ENCODE measurements at regions not wholly inside any gene's neighbourhood (a gene's known extent, or its start where the extent isn't known, plus 50 kb on each side); places are given as distances from the start of the nearest gene placed in this dataset.

DNA sequence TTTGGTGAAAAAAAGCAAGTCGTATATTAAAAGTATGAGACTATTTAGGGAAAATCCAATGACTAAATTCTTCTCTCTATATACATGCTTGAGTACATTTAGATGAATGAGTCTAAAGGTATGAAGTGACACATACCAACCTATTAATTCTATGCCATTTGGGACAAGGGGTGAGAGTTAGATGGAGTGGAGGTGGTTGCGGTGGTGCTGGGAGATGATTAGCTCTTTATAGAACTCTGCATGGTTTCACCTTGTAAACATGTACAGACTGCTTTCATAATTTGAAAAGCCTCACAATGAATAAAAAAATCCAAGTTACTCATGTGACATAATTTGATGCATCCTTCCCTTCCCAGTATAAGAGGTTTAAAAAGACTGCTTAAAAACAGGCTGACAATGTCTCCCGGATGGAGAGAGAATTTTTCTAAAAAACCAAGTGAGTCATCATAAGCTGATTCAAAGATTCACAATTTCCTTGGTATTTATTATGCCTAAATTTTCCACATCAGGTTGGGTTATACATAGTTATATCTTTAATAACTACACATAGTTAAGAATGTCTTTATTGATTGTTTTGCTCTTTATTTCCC is 572.8 kb downstream of the REEP3 start:
- Histone ChIP-seq H3K27ac (no peak overlapping the region), H3K9me3 (ENCODE audit: severe bottlenecking) (no peaks in the 10 kb centered on the region), H3K27me3 (ENCODE audit: insufficient read depth, low read depth, severe bottlenecking) (no peaks in the 10 kb centered on the region), H3K36me3 (no peaks in the 10 kb centered on the region), H3K4me3 (ENCODE audit: low read depth, low read length) (no peak overlapping the region)
- no peak for DNase-seq
- TF ChIP-seq, protein P1, sequence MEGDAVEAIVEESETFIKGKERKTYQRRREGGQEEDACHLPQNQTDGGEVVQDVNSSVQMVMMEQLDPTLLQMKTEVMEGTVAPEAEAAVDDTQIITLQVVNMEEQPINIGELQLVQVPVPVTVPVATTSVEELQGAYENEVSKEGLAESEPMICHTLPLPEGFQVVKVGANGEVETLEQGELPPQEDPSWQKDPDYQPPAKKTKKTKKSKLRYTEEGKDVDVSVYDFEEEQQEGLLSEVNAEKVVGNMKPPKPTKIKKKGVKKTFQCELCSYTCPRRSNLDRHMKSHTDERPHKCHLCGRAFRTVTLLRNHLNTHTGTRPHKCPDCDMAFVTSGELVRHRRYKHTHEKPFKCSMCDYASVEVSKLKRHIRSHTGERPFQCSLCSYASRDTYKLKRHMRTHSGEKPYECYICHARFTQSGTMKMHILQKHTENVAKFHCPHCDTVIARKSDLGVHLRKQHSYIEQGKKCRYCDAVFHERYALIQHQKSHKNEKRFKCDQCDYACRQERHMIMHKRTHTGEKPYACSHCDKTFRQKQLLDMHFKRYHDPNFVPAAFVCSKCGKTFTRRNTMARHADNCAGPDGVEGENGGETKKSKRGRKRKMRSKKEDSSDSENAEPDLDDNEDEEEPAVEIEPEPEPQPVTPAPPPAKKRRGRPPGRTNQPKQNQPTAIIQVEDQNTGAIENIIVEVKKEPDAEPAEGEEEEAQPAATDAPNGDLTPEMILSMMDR (IDR thresholded peaks at IDR 0.05; ENCODE audit: low read depth, low read length) = no peak

DNA sequence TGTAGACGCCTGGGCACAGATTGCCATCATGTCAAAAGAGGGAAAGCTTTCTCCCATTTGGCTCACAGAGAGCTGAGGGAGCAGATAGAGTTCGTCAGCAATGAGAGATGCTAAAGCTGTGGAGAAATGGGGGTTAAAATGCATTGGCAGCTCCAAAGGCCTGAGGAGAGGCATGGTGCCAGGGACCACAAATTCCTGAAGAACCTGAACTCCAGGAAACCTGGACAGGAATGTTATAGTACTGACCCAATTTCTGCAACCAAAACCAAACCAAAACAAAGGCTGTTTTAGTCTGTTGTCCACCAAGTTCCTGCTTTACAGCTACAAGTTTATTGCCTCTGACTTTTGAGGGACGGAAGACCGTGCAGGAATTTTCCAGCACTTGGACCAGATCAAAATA is 575.7 kb downstream of the REEP3 start:
- Histone ChIP-seq H3K36me3 (no peaks in the 10 kb centered on the region), H3K9me3 (ENCODE audit: severe bottlenecking) (no peaks in the 10 kb centered on the region), H3K27me3 (ENCODE audit: insufficient read depth, low read depth, severe bottlenecking) (no peaks in the 10 kb centered on the region), H3K27ac (no peak overlapping the region), H3K4me3 (ENCODE audit: low read depth, low read length) (no peak overlapping the region)
- TF ChIP-seq, protein P1 (IDR thresholded peaks at IDR 0.05; ENCODE audit: low read depth, low read length) = no peak
- no peak for DNase-seq

DNA sequence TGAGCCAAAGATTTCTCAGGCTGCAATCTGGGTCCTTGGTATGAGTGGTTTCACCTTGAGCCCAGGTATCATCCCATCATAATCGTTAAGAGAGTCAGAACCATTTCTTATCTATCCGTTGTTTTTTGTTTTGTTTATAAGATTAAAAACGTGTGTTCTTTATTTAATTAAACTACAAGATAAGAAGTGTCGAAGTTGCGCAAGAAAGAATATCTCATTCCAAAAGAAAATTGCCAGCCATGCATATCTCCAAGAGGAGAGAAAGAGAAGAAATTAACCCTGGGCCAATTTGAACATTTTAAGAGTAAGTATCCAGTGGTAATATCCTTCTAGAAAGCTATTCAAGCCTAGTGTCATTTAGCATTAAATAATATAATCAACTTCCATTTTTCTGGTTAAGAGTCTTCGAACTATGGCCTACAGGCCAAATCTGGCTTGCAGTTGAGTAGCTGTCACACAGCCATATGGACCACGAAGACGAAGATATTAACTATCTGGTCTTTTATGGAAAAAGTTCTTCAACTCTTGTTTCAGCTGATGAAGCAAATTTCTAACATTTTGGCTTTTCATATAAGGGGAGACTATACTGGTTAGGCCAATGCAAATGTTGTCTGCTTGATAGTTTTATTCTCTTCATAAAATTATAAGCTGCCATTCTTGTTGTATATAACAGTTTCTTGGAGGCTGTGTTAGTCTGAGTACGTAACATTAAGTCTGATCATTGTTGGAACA is 576.4 kb downstream of the REEP3 start:
- TF ChIP-seq, protein P1 (IDR thresholded peaks at IDR 0.05; ENCODE audit: low read depth, low read length) = no peak
- Histone ChIP-seq H3K9me3 (ENCODE audit: severe bottlenecking) (no peaks in the 10 kb centered on the region), H3K36me3 (no peaks in the 10 kb centered on the region), H3K27me3 (ENCODE audit: insufficient read depth, low read depth, severe bottlenecking) (no peaks in the 10 kb centered on the region), H3K4me3 (ENCODE audit: low read depth, low read length) (no peak overlapping the region), H3K27ac (no peak overlapping the region)
- DNase-seq = no peak

DNA sequence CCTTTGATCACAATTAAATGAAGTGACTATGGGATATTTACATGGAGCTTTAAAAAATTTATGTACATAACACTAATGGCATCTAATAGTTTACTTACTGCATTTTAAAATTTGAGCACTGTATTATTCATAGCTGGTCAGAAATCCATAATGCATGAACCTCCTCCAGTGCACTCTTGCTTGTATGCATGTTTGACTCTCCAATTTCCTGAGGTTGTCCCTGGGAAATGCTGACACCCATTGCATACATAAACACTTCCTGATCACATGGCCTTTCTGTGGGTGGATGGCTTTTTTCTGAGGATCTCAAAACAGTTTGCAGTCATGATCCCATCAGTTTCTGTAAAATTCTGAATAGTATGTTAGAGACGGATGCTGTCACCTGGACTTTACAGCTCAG is 577.8 kb downstream of the REEP3 start:
- no peak overlapping the region for H3K4me3 ChIP-seq (ENCODE audit: low read depth, low read length)
- H3K27me3 ChIP-seq (ENCODE audit: insufficient read depth, low read depth, severe bottlenecking) = no peaks in the 10 kb centered on the region
- no peaks in the 10 kb centered on the region for H3K9me3 ChIP-seq (ENCODE audit: severe bottlenecking)
- TF ChIP-seq, protein P1 (IDR thresholded peaks at IDR 0.05; ENCODE audit: low read depth, low read length) = no peak
- H3K36me3 ChIP-seq = no peaks in the 10 kb centered on the region
- no peak overlapping the region for H3K27ac ChIP-seq
- DNase-seq = no peak

DNA sequence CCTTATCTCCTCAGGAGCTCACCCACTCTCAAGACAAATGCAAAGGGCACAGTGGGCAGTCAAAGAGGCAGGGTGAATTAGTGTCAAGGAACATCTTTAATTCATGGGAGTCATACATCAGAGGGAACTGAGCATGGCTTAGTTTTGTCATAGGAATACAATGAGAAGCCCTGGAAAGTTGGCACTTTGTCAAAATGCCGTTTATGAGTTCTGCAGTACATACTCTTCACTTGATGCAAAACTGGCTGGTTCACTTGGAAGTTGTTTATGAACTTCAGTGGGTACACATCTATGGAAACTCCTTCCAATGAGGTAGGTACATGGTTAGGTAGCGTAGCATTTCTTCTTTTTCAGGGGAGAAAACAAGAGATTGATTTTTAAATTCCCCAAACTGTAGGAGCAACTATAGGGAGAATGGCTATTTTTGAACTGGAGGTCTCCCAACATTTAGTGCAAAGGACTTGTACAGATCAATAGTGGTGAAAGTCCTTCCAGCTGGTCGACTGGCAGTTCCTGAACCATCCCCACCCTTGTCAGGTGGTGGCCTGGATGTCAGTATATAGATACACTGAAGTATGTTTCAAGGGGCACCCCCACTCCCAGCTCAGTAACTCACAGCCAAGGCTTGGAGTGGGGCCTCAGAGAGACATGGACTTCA is 580.5 kb downstream of the REEP3 start:
- H3K27me3 ChIP-seq (ENCODE audit: insufficient read depth, low read depth, severe bottlenecking) = no peaks in the 10 kb centered on the region
- TF ChIP-seq, protein P1 (IDR thresholded peaks at IDR 0.05; ENCODE audit: low read depth, low read length) = no peak
- no peak overlapping the region for H3K4me3 ChIP-seq (ENCODE audit: low read depth, low read length)
- no peak overlapping the region for H3K27ac ChIP-seq
- no peaks in the 10 kb centered on the region for H3K36me3 ChIP-seq
- no peak for DNase-seq
- no peaks in the 10 kb centered on the region for H3K9me3 ChIP-seq (ENCODE audit: severe bottlenecking)
